ENCODE measurements at regions not wholly inside any gene's neighbourhood (a gene's known extent, or its start where the extent isn't known, plus 50 kb on each side); places are given as distances from the start of the nearest gene placed in this dataset.

DNA sequence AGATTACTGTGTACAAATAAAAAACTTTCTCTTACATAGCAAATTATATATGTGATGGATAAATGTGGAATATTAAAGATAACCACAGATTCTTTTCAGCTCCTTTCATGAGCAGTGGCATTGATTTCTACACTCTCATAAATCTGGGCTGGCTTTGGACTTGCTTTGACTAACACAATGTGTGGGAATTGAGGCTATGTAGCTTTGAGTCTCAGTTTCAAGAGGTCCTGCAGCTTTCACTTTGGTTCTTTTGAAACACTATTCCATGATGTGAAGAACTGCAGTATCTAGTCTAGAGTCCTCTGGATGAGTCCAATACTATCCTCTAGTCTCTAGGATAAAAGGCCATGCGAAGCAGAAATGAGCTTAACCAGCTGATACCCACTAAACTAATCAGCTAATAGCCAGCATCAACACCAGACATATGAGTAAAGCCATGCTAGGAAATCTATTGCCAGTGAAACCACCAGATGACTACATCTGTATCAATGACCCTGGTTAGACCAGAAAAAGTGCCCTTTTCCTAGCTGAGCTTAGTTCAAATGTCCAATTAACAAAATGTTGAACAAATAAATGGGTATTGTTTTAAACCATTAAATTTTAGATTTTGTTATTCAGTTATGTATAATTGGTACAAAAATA, 274.9 kb upstream of the ZPLD1 start:
- TF ChIP-seq ZFP30 (CRISPR knock-in tag; IDR thresholded peaks at IDR 0.05) (no peak), ZNF8 (CRISPR knock-in tag; IDR thresholded peaks at IDR 0.05) (no peak), ZC3H10 (CRISPR knock-in tag; IDR thresholded peaks at IDR 0.05) (no peak), PPARA (CRISPR knock-in tag; IDR thresholded peaks at IDR 0.05; ENCODE audit: borderline replicate concordance) (no peak), BACH2 (CRISPR knock-in tag; IDR thresholded peaks at IDR 0.05; ENCODE audit: borderline replicate concordance) (no peak), TCF4 (CRISPR knock-in tag; IDR thresholded peaks at IDR 0.05; ENCODE audit: borderline replicate concordance) (no peak), RARB (CRISPR knock-in tag; IDR thresholded peaks at IDR 0.05) (no peak), POU6F1 (CRISPR knock-in tag; IDR thresholded peaks at IDR 0.05; ENCODE audit: borderline replicate concordance, low read depth) (no peak), ARNTL (CRISPR knock-in tag; IDR thresholded peaks at IDR 0.05; ENCODE audit: borderline replicate concordance, low read depth) (no peak), ISL1 (CRISPR knock-in tag; IDR thresholded peaks at IDR 0.05) (no peak), ZFP3 (CRISPR knock-in tag; IDR thresholded peaks at IDR 0.05) (no peak), ZNF70 (CRISPR knock-in tag; IDR thresholded peaks at IDR 0.05) (no peak), GLIS3 (CRISPR knock-in tag; IDR thresholded peaks at IDR 0.05) (no peak)
- TF ChIP-seq, protein P1, sequence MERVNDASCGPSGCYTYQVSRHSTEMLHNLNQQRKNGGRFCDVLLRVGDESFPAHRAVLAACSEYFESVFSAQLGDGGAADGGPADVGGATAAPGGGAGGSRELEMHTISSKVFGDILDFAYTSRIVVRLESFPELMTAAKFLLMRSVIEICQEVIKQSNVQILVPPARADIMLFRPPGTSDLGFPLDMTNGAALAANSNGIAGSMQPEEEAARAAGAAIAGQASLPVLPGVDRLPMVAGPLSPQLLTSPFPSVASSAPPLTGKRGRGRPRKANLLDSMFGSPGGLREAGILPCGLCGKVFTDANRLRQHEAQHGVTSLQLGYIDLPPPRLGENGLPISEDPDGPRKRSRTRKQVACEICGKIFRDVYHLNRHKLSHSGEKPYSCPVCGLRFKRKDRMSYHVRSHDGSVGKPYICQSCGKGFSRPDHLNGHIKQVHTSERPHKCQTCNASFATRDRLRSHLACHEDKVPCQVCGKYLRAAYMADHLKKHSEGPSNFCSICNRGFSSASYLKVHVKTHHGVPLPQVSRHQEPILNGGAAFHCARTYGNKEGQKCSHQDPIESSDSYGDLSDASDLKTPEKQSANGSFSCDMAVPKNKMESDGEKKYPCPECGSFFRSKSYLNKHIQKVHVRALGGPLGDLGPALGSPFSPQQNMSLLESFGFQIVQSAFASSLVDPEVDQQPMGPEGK (CRISPR knock-in tag; IDR thresholded peaks at IDR 0.05; ENCODE audit: borderline replicate concordance): no peak
